SK-N-SH (cell line): ENCODE measurements at regions not wholly inside any gene's neighbourhood (a gene's known extent, or its start where the extent isn't known, plus 50 kb on each side); places are given as distances from the start of the nearest gene placed in this dataset.

Experiments
- CHD2 ChIP-seq: fragments of 150-350 bp; IDR thresholded peaks from 2 replicates; pipeline ENCODE4 v1.6.1; 2018; ENCODE audit warnings: low read length; ENCODE audit not compliant: partially characterized antibody
- CTCF ChIP-seq: fragments of 200-600 bp; sonication (generic); IDR thresholded peaks from 2 replicates; pipeline ENCODE4 v1.6.1; 2017; ENCODE audit warnings: antibody characterized with exemption, mild to moderate bottlenecking, moderate library complexity
- EP300 ChIP-seq, 2 experiments: IDR thresholded peaks; 2 replicates each; pipeline versions ENCODE4 v1.4.0 to v1.6.1; 2012; ENCODE audit warnings: borderline replicate concordance in 1 of 2, low read depth in 1 of 2, low read length in 1 of 2
- EZH2phosphoT487 ChIP-seq: fragments of 200-600 bp; sonication (generic); IDR thresholded peaks from 2 replicates; pipeline ENCODE4 v1.6.1; 2017; ENCODE audit warnings: low read depth, mixed run types, mild to moderate bottlenecking, antibody characterized with exemption, moderate library complexity, borderline replicate concordance
- FOXM1 ChIP-seq: IDR thresholded peaks from 2 replicates; pipeline ENCODE4 v1.4.0; 2012; ENCODE audit warnings: low read depth, mild to moderate bottlenecking
- POLR2AphosphoS5 ChIP-seq: IDR thresholded peaks from 2 replicates; pipeline ENCODE4 v1.6.1; 2012; ENCODE audit warnings: low read depth, low read length
- RCOR1 ChIP-seq: fragments of 150-350 bp; IDR thresholded peaks from 2 replicates; pipeline ENCODE4 v1.6.1; 2017; ENCODE audit warnings: antibody characterized with exemption, low read length
- REST ChIP-seq: IDR thresholded peaks from 2 replicates; pipeline ENCODE4 v1.6.1; 2012; ENCODE audit warnings: mild to moderate bottlenecking, low read depth, low read length, moderate library complexity
- SIN3A ChIP-seq: IDR thresholded peaks from 2 replicates; pipeline ENCODE4 v1.6.1; 2012; ENCODE audit warnings: low read depth, mild to moderate bottlenecking, low read length, moderate library complexity, borderline replicate concordance
- SMC3 ChIP-seq: IDR thresholded peaks from 2 replicates; pipeline ENCODE4 v1.6.1; 2012; ENCODE audit warnings: low read depth, low read length, improper control_type of control experiment
- TEAD4 ChIP-seq: IDR thresholded peaks from 2 replicates; pipeline ENCODE4 v1.4.0; 2012; ENCODE audit warnings: mild to moderate bottlenecking, borderline replicate concordance; ENCODE audit not compliant: insufficient read depth
- USF2 ChIP-seq: fragments of 150-350 bp; IDR thresholded peaks from 2 replicates; pipeline ENCODE4 v1.6.1; 2017; ENCODE audit warnings: antibody characterized with exemption, low read length, low read depth, borderline replicate concordance

GRCh38 chr1:218079347-218079746 lies 205.7 kb upstream of the RRP15 start:
- TF ChIP-seq POLR2AphosphoS5 (no peak), CTCF (no peak), EP300 (IDR thresholded peaks at IDR 0.05; ENCODE audit: borderline replicate concordance in 1 of 2, low read depth in 1 of 2, low read length in 1 of 2) (no peak), FOXM1 (no peak), REST (no peak), CHD2 (no peak), RCOR1 (no peak), SIN3A (no peak), EZH2phosphoT487 (no peak), USF2 (no peak), SMC3 (no peak), TEAD4 (no peak)
